ENCODE measurements at regions not wholly inside any gene's neighbourhood (a gene's known extent, or its start where the extent isn't known, plus 50 kb on each side); places are given as distances from the start of the nearest gene placed in this dataset.

DNA sequence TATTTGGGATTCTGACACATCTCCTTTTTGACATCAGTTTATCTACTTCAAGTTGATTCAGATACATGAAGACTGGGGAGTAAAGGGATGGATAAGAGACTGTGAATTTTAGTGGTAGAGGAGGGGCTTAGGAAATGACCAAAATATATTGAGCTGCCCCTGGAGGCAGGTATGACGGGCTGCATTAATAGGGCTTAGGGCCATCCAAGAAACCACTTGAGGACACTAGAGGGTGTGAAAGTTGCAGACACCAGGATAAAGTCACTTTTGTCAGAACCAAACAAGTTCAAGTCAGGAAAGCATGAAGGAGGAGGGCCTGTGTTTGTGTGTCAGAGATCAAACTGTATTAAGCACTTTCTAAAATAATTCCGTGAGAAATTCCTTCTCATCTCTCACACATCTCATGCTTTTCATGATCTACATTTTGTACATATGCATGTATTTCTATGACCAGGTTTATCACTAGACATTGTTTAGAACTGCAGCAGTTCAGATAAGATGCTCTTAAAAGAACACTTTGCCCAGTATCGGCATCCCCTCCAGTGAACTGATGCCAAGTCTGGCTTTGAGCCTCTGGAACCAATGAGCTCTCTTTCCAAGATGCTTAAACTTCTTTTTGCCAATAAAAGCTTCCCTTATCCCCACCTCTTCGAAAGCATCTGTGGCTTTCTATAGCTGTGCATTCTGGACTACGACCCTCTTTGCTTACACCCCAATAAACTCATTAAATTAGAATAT, 136.9 kb downstream of the SLC38A1 start:
- DNase-seq (ENCODE audit: low read depth, low spot score), result no peak

DNA sequence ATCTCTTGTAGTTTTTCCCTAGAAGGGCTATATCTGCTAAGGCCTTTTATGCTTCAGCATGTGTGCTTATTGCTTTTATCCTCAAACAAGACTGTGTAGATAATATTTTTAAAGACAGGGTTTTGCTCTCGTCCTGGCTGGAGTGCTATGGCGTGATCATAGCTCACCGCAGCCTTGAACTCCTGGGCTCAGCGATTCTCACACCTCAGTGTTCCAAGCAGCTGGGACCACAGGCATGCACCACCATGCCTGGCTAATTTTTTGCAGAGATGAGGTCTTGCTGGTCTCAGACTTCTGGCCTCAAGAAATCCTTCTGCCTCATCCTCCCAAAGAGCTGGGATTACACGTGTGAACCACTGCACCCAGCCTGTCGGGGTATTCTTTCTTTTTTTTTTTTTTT, 137.3 kb upstream of the SCAF11 start:
- DNase-seq (ENCODE audit: low read depth, low spot score), result no peak

DNA sequence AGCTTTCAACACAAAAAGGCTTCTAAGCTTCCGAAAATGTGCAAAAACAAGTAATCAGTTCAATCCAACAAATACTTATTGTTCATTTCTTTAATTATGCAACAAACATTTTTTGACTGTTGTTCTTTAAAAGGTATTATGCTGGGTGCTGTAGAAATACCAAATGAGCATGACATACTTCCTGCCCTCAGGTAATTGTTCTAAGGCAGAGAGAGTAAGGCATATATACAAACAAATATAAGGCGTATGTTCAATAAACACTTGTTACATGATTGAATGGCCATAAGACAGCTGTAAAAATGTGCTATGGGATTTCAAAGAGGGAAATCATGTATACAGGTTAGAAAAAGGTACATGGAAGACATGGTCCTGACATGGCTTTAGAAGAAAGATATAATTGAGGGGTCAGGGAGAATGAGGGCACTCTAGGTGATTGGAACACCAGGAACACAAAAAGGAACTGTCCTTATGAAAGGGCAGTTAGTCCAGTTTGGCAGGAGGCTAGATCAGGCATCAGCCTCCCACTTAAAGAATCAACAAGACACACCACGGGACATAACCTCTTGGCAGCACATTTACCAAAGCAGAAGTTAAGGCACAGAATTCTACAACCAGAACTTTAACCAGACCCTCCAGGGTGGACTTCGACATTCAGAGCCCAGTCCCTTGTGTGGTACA, 135.8 kb upstream of the SCAF11 start:
- no peak for DNase-seq (ENCODE audit: low read depth, low spot score)

DNA sequence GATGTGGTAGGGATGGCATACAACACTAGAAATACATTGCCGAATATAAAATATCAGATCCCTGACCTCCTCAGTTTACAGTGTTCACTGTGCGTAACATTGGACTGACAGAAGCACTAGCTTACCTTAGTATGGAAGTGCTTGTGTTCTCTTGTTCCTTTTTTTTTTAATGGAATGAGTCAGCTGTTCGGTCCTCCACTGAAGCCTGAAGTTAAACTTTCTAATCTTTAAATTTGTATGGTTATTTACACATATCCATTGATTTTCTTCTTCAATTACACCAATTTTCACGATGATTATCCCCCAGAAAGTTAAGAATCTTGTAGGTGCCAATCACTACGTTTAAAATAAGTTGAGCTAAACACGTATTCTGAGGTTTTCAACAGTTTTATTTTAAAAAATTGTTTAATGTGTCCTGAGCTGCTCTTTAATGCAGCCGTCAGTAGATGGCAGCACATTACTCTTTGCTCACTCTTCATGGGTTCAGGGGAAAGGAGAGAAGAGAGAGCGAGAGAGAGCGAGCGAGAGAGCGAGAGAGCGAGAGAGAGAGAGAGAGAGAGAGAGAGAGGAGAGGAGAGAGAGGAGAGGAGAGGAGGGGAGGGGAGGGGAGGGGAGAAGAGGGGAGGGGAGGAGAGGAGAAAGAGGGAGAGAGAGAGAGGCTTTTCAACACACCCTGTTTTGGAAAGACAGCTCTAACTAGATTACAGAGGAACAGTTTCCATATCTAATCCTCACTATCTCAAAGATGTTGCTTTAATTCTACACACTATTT, 134.7 kb upstream of the SCAF11 start:
- DNase-seq (ENCODE audit: low read depth, low spot score), result peak; percentile 30

DNA sequence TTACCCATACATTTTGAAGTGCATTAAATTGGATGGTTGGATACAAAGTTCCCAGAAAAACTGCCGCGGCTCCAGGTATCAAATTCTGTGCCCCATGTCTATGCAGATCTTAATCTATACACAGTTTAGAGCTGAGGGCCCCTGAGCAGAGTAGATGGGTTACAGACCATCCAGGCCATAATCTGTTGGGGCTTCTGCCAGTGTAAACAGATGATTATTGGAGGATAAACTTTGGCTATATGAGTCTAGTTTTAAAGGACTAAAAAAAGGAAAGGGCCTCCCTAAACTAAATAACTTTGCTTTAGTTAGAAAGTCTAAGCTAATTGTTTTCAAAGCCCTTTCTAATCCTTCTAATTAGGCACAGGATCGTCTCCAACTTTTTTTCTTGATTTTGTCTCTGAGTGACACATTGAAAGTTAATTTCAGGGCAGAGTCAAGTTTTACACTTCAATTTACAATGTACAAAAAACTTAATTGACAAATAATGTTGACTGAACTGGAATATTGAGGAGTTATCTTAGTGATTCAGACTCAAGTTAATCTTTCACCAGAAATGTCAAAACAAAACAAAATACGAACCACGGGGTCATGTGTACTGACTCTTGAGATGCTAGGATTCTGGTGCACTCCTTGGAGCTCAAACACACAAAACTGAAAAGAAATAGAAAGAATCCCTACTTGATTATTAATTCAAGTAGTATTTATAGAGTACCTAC, 133.9 kb upstream of the SCAF11 start:
- DNase-seq (ENCODE audit: low read depth, low spot score), result no peak

DNA sequence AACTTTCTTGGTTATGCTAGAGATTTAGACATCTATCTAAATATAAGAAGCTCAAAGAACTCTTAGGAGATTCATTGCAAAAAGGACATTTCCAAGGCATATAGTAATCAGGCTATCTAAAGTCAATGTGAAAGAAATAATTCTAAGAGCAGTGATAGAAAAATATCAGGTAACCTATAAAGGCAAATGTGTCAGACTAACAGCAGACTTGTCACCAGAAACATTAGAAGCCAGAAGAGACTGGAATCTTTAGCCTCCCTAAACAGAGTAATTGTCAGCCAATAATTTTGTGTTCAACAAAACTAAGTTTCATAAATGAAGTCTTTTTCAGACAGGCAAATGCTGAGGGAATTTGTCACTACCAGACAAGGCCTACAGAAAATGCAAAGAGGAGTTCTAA, 122.0 kb upstream of the SCAF11 start:
- no peak for DNase-seq (ENCODE audit: low read depth, low spot score)

DNA sequence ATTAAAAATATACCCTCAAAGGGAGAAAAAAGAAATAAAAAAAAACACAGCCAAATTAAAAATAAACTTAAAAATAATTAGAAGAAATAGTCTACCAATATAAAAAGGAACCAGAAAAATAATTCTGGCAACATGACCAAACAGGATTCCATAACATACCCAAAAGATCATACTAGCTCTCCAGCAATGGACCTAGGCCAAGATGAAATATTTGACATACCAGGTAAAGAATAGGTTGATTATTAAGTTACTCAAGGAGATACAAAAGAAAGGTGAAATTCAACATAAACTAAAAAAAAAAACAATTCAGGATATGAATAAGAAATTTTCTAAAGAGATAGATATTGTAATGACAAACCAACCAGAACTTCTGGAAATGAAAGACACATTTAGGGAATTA, 121.3 kb upstream of the SCAF11 start:
- no peak for DNase-seq (ENCODE audit: low read depth, low spot score)

DNA sequence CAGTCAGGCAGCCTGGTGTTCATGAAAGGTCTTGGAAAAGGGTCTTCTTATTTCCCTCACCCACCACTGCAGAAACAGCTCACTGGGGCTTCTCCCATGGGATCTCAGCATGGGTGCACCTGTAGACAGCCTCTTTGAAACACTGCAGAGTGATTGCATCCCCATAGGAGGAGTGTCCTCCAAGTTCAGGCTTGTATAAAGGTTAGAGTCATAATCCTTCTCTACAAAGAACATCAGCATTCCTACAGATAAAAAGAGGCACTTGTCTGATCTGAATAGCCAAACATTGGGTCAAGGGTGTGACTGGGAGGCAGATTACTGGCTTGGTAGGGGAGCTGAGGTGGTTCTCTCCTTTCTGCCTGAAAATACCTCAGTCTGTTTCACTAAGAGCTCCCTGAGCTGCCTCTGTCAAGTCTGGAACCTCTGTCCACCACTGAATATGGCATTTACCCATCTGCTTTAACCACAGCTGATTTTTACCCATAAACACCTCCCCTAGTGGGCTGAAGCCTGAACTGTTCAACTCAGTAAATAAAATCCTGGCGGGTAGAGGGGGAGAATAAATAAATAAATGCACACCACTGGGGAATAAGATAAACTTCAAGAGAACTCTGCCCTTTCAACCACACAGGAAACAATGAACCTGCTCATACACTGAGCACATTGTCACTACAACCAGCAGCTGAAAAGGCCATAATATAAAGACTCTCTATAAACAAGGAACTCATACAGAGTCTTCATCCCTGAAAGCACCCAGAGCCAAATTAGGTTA, 120.7 kb upstream of the SCAF11 start:
- DNase-seq (ENCODE audit: low read depth, low spot score), result no peak

DNA sequence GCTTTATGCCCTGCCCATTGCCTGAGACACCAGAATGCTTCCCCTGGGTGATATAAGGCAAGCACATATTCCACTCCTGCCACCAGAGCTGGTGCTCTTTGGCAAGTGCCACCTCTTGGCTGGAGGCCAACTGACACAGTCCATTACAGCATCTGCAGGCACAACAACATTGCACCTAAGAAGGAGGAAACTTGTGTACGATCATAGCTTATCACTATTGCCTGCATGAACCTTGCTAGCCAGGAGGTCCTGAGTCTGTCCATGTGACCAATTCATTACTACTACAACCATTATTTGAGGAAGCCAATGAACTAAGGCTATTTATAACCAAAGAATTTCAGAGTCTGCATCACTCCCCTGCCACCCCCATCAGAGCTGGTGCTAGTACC, 119.8 kb upstream of the SCAF11 start:
- DNase-seq (ENCODE audit: low read depth, low spot score), result no peak

DNA sequence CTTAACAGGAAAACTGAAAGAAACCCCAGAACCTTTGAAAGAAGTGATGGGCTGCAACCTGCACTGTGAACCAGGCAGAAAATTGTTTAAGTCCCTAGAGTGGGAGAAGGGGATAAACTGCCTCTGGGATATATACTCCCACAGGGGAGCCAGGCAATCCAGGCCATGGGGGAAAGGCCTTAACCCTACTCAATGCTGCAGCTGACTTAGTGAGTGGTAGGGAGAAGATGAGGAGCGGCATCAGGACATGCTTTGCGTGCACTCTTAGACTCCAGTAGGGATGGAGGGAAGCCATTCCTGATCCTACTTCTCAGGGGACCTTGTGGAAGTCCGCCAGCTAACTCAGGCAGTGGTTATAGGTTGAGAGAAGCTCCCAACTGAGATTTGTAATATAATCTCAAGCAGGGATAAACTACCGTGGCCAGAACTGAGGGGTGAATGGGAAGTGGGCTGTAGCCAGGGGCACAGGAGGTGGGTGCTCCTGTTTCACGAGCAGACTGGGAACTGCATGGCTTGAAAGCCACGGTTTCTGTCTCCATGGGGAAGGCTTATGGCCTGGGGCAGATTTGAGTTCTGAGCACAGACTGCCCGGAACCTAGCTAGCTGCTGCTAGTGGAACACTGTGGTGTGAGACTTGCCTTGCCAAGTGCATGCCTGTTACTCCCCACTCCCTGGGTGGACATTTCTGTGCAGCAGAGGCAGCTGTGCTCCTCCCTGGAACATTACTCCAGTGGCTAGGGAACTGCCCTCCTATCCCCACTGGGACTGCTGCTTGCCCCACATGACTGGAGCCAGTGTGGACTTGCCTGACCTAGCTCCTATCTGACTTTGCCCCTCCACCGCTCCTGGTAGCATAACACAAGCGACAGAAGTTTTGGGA, 119.2 kb upstream of the SCAF11 start:
- DNase-seq (ENCODE audit: low read depth, low spot score), result no peak

DNA sequence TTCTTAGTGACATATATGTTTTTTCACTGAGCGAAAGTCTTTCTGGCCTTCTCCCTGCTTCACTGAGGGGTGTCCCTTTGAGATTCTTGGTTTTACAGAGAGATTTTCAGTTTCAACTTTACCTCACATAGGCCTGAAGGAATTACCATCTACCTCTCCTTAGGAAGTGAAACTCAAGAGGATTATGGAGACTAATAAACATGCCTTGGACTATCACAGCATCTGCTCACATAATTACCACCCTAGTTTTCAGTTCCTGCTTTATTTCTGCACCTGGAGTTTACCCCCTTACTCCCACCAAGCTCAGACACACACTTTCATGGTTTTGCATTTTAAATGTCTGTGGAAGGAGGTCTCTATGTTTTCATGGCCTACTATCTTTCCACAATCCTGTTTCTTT, 118.3 kb upstream of the SCAF11 start:
- no peak for DNase-seq (ENCODE audit: low read depth, low spot score)

DNA sequence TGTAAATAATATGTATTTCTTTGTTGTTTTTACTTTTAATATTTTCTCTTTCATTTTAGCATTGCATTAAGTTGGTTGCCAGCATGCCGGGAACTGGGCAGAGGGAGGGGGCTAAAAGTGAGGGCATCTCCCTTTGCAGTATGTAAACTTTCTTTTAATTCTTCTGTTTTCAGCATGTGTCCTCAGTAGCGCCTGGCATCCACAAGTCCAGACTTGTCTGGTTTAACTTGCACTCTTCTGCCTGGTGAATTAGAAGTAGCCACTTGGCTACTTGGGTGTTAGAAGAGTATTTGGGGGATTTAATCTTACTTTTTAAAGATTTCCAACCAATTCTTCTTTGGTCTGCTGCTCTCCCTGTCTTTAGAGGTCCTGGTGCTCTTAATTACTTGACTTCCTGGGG, 117.2 kb upstream of the SCAF11 start:
- no peak for DNase-seq (ENCODE audit: low read depth, low spot score)

DNA sequence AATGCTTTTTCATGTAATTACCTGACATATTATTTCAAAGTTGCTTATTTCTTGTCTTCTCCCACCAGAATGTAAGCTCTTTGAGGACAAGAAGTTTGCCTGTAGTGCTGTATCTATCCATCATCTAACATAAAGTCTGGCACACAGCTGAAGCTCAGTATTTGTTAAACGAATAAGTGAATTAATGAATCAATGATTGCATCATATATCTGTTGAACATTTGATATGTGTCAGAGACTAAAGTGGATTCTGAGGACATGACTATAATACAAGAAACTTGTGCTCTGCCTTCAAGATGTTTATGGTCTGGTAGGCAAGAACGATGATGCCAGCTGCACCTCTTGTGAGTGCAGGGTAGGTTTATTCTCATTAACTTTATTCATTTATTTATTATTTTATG, 115.4 kb upstream of the SCAF11 start:
- no peak for DNase-seq (ENCODE audit: low read depth, low spot score)

DNA sequence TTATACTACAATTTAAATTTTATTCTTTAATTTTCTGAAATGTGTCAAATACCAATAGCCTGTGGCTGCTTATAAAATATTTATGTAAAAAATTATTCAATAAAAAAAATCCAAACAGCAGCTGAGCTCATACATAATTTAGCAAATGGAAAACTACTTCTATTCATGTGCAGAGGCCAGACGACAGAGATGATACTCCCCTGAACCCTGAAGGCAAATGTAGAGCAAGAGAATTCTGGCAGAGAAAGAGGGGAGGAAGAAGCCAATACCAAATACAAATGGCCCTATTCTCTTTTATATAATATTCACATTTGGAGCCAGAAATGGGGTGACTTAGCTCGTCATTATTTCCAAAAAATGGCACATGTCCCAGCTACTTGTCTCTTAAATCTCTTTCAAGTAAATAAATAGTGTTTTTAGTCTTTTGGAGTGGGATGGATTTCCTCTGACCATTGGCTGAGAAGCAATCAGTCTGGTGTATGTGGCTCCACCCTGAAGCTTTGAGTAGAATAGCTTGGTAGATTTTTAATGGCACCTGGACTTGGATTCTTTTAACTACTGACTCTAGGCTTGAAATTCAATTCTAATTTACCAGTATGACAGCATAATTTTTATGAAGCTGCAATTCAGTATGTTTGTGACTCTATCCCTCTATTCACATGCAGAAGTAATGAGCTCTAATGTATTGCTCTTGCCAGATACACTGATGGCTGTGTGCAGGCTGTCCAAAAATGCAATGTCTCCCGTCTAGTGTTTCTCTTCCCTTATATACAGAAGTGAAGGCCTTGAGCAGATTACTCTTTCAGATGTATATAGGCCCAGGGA, 113.4 kb upstream of the SCAF11 start:
- DNase-seq (ENCODE audit: low read depth, low spot score), result no peak

DNA sequence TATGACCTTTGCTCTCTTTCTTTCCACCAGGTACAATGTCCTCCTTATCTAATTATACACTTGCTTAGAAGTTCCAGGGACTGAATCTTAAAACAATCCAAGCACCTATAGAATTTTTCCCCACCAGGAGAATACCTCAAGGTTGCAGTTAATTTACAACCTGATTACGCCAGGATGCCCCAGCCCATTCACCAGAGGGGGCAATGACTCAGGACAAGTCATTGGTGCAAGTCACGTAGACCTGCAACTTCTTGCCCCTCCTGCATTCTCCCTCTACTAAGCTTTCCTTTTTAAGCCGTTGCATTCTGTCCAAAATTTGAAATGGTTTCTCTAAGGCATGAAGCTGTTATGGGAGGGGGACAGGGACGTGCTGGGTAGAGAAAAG, 111.1 kb upstream of the SCAF11 start:
- DNase-seq (ENCODE audit: low read depth, low spot score), result no peak

DNA sequence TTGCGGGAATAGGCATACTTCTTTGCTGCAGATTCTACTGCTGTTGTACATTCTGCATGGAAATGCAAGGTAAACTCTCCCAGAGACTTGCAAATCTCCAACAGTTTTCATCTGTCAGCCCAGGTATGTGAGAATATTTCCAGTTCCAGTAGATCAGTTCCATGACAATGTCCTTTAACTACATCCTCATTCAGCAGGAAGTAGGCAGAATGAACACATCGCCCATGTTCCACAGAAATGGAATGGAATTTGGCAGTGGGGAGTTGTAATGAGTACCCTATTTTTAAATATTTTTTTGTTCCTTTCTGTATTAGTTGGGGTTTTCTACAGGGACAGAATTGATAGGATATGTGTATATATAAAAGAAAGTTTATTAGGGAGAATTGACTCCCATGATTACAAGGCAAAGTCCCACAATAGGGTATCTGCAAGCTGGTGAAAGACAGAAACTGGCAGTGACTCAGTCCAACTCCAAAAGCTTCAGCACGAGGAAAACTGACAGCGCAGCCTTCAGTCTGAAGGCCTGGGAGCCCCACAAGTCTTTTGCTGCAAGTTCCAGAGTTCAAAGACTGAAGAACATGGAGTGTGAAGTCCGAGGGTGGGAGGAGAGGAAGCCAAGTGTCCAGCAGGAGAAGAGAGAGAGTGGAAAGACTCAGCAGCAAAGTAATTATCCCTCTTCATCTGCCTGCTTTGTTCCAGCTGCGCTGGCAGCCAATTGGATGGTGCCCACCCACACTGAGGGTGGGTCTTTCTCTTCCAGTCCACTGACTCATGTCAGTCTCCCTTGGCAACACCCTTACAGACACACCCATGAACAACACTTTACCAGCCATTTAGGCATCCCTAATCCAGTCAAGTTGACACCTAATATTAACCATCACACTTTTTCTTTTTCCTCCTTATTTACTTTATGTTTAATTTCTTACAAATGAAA, 110.4 kb upstream of the SCAF11 start:
- DNase-seq (ENCODE audit: low read depth, low spot score), result no peak

DNA sequence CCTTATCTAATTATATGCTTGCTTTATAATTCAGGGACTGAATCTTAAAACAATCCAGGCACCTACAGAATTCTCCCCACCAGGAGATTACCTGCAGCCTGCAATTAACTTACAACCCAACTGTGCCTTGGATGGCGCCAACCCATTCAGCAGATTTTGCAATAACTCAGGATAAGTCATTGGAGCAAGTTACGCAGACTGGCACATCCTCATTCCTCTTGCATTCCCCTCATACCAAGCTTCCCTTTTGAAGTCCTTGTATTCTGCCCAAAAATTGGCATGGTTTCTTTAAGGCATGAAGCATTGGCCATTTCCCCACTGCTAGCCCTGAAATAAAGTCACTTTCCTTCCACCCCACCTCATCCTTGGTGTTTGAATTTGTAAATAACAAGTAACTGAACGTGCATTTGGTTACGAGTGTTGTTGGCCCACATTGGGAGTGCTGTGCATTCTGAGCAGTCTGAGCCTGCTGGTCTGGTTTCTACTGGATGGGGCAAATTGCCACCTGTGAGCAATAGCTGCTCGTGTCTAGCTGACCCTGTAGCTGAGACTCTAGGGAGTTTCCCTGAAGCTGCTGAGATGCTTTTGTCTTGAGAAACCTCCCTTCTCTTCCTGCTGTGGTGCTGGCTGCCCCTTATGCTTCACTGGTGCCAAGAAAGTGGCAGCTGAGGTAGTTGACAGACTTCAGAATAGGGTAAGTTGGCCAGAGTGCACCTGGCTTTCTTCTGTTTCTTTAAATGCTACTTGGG, 99.2 kb upstream of the SCAF11 start:
- DNase-seq (ENCODE audit: low read depth, low spot score), result no peak

All from activated CD4-positive, CD25-positive, alpha-beta regulatory T cell treated with anti-CD3 and anti-CD28 coated beads, Interleukin-2, amount 50 U/mL, for 16 hours (primary cell).